HG03097 (cell line): ENCODE measurements at regions not wholly inside any gene's neighbourhood (a gene's known extent, or its start where the extent isn't known, plus 50 kb on each side); places are given as distances from the start of the nearest gene placed in this dataset.

Source experiments
- ATAC-seq: cut with Tn5 transposase; IDR thresholded peaks from one replicate; pipeline ENCODE4 v1.9.1; 2021; ENCODE audit not compliant: unreplicated experiment, low FRiP score

DNA sequence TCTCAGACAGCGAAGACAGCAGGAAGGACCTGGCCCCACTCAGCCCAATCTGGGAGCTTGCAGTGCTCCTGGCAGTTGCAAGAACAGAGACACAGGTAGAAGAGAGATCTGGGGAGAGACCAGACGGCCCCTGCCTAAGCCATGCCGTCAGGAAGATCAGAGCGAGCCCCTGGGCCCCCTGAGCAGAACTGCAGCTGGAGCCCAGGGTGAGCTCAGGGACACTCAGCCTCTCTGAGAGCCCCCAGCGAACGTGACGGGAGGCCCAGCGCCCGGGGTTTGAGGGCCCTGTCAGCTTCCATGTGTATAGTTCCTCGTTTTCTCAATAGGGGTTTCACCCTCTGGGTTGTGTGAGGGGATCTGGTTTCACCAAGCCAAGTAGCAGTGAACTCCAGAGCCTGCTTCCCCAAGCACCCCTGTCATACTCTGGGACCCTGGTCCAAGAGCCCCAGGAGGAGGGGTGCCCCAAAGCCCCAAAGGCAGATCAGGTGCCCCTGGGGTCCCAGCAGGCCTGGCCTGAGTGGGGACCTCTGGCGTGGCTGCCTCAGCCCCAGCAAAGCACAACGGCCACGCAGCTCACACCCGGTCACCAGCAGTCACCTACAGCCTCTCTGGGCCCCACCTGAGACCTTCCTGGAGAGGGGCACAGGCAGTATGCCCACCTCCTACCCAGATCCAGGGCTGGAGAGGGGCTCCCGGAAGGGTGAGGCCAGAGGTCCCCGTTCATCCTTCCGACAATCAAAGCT, 431.3 kb upstream of the MYT1L start:
- ATAC-seq, result no peak

DNA sequence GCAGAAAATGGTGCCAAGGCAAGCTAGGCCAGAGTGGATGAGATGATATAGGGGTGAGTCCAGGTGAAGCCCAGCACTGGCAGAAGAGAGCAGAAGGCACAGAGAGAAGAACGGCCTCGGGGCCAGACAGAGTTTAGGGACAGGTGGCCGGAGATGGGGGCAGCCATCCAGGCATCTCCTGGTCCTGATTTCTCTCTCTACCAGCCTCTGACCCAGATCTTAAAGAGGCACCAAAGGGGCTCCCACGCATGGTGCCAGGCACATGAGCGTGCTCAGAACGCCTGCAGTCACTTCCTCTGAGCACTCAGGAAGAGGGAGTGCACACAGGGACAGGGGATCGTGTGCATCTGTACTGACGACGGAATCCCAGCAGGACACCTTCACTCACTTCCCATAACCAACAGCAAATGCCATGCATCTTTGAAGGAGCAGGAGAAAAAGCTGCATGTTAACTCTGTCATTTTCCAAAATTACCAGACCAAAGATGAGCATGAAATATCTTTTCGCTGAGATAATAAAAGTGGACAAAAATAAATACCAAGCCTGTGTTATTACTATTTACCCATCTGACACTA, 427.8 kb upstream of the MYT1L start:
- ATAC-seq, result no peak

DNA sequence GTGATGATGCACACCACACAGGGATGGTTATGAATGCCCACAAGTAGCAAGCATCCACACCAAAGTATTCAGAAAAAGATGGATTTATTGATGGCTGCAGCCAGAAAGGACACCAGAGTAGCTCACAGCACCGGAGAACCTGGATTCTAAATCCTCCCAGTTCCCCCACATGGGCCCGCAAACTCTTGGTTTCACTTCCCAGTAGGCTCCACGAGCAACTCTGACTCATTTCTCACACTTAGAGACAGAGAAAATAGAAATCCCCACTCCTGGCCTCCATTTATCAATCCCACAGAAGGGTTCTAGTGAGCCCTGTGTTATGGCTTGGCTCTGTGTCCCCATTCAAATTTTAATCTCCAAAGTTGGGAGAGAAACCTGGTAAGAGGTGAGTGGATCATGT, 426.7 kb upstream of the MYT1L start:
- ATAC-seq, result no peak

DNA sequence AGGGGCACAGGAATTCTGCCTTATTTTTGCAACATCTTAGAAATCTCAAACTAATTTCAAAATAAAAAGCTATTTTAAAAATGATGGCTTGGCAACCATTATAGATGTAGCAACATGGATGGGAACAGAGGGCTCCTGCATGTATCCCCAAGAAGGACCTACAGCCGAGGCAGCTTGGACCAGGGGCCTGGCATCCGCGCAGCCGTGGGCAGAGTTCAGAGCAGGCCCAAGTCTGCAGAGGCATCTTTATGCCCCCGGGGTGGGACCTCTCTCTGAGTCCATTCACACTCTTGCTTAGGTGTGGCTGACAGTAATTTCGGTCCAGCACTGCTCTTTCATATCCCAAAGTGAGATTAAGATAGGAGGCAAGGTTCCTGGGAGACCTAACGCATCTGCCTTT, 425.8 kb upstream of the MYT1L start:
- no peak for ATAC-seq

DNA sequence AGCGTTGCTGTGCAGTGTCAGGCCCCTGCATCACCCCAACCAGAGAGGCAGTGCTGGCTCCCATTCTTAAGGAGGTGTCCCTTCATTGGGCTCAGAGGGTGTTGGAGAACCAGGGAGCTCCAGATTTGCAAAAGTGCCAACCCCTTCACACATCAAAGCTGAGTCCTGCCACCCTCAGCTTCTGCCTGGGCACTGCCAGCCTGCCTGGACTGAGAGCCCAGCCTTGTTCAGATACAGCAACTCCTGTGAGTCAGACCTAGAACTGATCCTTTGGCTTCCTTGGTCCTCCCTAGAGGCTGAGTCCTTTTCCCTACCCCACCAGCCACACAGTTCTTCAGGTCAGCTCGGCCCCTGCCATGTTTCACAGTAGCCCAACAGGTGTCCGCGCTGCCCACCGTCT, 424.9 kb upstream of the MYT1L start:
- ATAC-seq, result no peak

DNA sequence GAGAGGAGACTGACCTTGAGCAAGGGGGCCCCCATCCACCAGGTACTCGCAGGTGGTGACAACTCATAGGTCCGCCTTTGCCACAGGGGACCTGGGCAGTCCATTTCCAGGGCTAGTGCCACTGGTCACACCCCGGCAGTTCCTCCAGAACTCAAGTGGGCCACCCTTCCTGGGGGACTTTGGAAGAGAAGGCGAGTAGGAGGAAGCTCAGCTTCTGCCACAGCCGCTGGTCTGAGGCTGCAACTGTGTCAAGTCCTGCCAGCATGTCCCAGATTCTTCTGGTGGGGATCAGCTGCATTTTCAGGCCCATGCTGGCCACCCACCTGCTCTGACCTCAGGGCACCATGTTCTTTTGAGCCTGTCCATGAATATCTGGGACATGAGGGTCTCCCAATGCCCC, 423.9 kb upstream of the MYT1L start:
- no peak for ATAC-seq

DNA sequence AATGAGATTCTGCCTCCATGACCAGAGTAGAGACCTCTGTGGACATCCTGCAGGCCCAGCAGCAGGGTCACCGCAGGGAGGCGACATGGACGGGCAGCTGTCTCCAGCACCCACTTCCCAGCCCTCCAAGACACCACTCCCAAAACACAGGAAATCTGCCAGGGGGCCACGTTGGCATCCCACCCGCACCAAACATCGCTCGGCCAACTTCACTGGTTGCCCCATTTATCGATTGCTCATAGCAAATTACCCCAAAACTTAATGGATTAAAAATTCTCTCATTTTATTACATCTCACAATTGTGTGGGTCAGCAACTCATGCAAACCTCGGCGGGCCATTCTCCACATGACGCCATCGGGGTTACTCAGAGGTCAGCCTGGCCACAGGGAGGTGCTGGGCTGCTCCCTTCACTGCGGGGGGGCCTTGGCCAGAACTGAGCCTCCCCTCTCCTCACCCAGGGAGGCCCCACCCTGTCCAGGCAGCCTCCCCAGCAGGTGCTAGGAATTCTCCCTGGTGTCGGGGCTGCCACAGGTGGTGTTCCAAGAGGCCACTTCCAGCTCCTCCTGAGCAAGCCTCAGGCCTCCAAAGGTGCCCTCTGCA, 420.7 kb upstream of the MYT1L start:
- no peak for ATAC-seq

DNA sequence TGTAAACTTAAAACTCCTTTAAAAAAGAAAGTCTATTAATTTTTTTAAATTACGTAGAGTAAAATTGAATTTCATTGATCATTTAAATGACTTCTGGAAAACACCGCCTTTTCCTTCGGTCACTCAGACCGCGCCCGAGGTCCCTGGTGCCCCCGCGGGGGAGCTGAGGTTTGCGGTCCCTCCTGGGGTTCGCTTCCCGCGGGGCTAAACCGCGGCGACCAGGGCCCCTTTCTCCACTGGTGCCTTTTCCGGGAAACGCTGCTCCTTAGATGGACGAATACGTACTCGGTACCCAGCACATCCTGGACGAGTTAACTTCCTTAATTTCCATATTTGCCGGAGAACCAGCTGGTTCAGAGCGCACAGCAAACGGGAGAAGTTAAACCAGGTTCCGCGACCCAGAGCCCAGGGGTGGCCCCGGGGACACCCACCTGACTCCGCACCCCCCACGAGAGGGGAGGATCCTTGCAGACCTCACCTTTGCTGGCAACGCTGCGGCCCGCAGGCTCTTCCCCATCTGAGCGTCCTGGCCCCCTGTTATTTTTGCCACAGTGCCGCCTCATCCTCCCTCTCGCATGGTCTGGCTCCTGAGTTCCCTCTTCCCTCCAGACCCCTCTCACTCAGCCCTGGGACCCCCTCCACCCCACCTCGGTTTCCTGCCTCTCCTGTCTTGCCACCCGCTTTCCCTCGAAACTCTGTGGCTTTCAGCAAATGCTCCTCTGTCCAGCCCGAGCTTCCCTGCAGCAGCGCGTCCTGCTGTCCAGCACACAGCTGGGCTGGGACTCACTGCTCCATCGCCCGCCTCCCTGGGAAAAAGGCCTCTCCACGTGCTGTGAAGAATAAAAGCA, 420.0 kb upstream of the MYT1L start:
- ATAC-seq, result no peak

DNA sequence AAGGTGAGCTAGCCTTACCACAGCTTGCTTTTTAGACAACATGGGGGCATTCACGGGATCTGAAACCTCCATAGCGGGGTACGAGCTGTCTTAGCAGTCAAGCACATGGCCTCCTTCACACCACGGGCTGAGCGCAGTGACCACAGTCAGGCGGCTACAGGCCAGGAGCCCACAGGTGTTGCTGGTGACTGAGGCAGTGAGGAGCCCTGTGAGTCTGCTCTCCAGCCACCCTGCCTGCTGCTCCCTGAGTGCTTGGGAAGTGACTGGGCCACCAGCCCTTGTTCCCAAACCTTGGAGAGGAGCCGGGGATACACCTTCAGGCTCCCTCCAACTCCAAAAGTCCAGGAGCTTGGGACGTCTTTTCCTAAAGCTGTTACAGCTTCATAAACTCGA, 418.1 kb upstream of the MYT1L start:
- no peak for ATAC-seq

DNA sequence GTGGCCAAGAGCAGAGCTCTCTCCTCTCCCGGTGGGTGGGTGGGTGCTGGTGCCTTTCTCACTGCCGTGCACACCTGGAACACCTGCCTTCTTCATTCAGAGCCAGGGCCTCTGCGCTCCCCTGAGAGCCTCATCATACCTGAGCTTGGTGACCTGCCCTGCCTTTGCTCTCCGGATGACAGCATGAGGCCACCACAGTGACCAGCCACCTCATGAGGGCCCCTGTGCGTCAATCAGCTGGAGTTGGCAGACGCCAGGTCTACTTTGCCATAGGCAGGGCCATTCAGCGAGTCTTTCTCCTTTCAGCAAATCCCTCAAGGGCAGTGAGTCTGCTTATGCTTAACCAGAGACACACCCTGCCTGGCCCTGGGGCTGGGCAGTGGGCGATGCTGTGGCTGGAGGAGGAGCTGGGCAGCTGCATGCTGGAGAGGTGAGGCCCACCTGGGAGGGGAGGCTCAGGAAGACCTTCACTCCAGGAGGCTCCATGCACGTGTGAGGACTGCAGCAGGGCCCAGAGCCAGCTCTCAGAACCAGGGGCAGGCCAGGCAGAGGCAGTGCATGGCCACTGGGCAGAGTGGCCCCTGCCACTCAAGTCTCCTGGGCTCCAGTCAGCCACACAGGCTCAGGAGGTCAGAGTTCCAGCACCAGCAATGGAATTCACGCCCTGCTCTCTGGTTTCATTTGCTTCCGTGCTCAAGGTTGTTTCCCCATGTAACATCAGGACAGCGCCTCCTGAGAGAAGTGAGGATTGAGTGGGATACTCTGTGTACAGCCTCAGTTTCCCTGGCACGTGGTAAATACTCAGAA, 417.5 kb upstream of the MYT1L start:
- ATAC-seq, result no peak

DNA sequence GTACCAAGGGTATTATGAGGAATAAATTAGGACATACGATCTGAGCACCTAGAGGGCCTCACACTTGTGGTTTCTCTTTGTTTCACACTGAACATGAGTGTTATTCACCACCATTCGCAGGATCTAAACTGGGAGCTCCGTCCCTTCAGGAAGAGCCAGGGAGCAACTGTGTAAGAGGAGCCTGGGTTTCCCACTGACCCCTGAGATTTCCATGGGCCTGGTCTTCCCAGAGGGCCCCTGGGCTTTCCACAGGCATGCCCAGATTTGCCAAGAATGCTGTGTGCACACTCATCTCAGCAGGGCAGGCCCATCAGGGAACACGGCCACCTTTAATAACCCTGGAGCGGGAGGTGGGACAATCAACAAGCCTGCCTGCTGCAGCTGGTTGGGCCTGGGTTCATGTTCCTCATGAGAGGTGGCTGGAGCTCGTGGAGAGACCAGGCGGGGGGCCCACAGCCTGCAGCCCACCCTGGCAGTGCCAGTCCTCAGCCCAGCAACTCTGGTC, 416.8 kb upstream of the MYT1L start:
- ATAC-seq, result no peak

DNA sequence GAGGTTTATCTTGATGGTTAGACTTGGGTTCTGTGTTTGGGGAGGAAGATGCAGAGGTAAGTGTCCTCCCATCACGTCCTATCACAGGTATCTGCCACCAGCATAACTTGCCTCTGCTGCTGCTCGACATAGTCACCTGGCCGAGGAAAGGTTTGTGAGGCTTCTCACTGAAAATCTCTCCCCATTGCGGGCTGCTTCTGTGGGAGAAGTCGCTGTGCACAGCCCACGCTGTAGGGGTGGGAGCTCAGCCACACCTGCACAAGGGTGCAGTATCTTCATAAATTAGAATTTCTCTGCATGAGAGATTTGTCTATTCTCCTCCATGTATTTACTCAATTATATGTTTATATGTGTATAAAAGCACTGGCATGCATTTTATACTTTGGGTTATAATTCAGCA, 415.7 kb upstream of the MYT1L start:
- ATAC-seq, result no peak

DNA sequence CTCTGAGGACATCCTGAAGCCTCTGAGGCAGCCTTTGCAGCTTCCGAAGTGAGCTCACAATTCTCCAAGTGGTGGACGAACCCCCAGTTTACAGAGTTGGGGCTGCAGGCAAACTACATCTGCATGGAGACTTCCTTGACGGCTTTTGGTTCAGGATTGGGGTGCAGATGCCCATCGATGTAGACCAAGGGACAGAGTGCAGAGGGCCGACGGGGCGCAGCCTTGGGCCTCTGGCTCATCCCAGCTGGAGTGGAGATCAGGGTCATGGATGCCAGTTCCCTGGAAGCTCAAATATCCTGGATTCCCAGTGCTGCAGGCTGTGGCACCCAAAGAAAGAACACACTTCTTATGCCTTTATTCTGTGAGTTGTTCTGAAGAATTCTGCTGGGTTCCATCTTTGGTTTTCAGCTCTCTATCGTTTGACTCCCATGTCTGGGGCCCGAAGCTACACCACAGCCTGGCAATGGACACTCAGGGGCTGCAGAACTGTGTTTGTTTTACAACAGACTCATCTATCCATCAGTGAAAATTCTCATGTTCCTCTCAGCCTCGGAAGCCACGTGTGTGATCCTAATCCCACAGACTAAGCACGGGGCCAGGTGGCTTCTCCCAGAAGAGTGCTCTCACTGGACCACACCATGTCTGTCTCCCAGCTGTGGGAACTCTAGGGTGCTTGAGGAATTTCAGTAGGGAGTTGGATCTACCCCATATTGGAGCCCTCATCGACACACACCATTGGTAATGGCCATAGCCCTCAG, 414.1 kb upstream of the MYT1L start:
- no peak for ATAC-seq

DNA sequence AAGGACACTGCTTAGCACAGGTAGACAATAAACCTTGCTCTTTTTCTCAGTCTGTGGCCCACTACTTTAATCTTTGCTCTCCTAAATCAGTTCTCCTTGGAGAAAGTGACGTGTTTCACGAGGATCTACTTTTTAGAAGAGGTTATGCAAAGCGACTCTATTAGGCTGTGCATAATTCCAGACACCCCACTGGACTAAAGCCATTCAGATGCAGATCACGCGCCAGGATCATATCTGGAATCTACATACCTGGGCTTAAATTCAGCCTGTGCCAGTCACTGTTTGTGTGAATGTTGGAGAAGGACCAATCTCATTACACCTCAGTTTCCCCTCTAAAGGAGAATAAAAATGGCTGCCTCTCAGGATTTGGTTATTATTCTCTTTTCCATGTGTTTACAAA, 413.0 kb upstream of the MYT1L start:
- ATAC-seq, result no peak

DNA sequence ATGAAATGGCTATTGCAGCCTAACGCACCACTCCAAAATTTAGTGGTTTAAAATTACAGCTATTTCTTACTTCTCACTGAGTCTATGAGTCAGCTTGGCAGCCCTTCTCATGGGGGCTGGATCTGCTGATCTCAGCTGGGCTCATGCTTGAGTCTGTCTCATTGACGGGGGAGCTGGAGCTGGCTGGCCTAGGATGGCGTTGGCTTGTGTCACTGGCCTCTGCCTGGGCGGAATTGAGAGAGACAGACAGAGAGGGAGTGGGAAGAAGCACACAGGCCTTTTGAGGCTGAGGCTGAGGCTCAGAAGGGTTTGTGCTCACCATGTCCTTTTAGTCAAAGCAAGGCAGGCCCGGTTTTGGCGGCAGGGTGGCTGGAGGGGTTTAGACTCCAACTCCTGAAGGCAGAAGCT, 412.1 kb upstream of the MYT1L start:
- no peak for ATAC-seq

DNA sequence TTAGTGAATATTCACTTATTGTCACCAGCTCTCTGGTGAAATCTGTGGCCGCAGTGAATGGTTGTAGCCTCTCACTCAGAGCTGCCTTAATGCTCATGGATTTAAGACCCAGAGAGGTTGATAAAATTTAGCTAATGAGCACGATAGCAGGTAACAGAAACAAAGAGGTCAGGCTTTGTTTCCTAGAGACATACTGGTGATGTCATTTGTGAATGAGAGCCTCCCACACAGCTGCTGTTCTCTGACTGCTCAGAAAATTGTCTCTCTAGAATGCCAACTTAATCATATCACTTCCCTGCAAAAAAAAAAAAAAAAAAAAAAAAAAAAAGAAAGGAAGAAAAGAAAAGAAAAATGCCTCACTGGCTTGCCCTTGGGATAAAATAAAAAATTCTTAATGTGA, 411.7 kb upstream of the MYT1L start:
- no peak for ATAC-seq

DNA sequence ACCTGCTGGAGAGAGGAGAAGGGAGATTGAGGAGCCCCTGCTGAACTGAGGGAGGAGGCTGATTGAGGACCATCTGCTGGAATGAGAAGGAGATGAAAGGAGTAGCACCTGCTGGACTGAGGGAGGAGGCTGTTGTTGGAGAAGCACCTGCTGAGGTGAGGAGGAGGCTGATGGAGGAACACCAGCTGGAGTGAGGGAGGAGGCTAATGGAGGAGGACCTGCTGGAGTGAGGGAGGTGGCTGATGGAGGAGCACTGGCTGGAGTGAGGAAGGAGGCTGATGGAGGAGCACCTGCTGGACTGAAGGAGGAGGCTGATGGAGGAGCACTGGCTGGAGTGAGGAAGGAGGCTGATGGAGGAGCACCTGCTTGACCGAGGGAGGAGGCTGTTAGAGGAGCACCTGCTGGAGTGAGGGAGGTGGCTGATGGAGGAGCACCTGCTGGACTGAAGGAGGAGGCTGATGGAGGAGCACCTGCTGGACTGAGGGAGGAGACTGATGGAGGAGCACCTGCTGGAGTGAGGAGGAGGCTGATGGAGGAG, 409.2 kb upstream of the MYT1L start:
- ATAC-seq, result no peak

DNA sequence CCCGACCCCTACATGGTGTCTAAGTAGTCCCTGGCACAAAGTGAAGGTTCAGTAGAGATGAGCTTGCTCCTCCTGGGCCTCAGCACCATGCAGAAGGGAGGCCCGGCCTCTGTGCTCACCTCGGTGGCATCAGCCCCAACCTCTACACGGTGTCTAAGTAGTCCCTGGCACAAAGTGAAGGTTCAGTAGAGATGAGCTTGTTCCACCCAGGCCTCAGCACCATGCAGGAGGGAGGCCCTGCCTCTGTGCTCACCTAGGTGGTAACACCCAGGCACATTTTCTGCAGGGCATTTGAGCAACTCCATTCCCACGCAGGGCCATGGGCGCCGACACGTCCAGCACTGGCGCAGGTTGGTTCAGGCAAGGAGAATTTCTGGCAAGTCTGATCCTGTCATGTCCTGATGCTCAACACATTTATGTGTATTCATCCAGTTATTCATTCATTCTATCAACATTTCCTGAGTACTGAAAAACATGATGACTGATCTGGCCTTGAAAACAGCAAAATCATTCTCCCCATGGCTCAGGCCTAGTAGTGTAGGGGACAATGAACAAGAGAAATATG, 408.2 kb upstream of the MYT1L start:
- ATAC-seq, result no peak

DNA sequence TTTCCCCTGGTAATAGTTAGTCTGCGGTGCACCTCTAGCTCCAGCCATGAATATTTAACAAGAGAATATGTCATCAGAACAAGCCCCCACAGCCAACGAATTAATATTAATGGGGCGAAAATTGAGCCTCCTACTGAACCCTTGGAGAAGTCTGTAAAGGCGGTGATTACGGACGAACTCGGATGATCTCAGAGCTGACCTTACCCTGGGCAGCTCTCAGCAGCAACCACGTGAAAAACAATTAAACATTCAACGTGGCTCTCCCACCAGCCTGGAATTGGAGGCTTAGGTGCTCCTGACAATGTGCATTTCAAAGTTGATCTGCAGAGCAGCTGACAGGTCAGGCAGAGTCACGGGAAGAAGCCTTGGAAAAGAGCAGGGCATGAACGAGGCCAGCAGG, 407.6 kb upstream of the MYT1L start:
- no peak for ATAC-seq
